Stimulated activated CD4-positive, alpha-beta T cell treated with anti-CD3 and anti-CD28 coated beads, TNF-alpha, amount 100 ng/mL, for 48 hours (primary cell): ENCODE measurements at regions not wholly inside any gene's neighbourhood (a gene's known extent, or its start where the extent isn't known, plus 50 kb on each side); places are given as distances from the start of the nearest gene placed in this dataset.

ENCODE experiments used
- DNase-seq, 3 donors: peaks; one replicate each; pipeline ENCODE4 v3.0.0-alpha.2; 2020; ENCODE audit warnings: low read depth in 3 of 3

DNA sequence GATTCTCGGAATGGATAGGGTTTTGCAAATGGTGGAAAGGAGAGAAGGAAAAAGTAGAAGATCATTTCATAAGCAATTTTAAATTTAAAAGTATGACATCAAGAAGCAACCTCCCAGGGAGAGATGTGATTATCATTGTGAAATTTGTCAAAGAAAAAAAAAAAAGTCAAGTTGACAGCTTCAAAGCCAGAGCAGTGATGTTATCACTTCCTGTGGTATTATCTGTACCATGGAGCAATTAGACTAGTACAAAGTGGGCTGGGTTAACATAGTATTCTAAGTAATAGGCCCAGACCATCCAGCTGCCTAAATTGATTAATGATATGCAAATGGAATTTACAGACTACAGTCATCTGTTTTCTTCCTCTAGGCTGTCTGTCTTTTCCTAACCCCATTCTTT, 84.0 kb upstream of the NPY start:
- DNase-seq, result no peak

DNA sequence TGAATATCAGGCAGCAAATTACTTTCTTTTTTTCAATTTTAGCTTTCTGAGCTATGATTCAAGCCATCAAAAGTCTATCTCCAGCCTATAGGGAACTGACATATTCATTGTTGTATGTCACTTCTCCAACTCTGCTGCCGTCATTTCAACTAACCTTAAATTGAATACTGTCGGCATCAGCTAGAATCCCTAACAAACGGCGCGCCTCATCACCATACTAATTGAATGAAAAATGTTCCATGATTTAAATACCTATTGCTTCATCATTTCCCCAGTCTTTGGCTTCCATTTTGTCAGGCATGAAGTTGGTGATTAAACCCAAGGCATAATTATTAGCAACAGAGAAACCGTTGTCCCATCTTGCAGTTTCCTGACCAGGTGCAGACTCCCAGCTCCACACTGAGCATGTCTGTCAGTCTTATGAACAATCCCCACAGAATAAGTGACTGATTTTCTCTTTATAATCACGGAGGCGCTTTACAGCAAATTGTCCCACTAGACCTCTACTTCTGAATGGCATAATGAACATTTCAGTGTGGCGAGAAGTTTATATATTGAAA, 83.5 kb upstream of the NPY start:
- DNase-seq, result no peak

DNA sequence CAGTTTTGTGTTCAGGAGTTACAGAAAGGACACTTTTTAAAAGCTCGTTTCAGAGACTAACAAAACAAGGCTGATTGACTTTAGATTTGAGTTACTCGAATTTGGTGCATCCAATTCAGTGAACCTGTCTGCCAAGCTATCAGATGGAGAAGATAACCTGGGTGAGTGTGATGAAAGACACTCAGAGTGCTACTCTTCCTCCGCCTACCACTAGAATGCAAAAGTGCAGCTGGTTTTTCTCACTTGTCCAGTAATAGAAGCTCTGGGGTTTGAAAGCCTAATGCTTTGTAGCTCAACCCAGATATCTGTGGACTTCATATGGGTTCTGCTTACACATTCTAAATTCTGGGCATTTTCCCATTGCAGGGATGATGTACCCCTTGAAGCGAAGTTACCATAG, 82.8 kb upstream of the NPY start:
- no peak for DNase-seq

DNA sequence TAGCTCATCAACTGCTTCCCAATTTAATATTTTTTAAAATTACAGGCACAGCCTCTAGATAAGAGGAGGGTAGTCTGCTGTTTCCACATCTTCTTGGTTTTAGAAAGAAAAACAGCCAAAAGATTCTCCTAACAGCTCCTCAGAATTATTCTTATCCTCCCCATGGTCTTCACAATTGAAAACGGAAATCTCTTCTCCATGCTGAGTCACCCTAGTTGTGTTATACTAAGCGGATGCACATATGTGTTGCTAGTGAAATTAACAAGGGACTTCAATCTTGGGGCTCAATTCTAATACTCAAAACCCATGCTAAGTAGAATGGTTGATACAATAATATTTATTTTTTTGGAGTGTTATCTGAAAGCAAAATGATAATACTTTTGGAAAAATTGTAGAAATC, 71.9 kb upstream of the NPY start:
- no peak for DNase-seq

DNA sequence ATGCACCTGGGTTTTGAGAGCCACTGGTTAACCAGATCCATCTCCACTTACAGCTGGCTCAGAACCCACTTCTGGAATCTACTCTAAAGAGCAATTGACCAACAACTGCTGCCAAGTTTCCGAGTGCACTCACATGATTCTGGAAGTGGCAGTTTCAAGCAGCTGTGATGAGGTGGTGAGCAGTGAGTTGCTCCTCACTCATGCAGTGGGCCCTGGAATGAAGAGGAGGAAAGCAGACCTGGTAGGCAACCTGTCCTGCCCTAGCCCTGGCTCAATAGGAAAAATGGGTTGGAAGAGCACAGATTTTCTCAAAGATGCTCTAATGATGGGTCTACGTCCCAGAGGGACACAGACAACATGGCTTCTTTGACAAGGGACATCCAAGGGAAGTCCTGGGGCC, 70.7 kb upstream of the NPY start:
- DNase-seq, result no peak

DNA sequence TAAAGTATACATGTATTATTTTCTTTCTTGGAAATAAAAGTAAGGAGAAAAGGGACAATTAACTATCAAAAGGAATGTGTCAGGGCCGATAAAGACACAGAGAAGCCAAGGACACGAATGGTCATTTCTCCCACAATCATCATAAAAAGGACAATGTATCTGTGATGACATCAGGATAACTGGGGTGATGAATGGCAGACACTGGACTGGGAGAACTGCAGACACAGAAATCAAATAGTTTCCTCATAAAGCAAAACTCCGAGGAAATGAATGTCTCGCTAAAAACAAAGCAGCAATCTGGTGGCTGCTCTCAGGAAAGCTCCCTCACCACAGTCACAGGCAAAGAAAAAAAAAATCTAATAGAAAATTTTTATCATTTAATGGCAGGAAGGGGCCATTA, 69.3 kb upstream of the NPY start:
- DNase-seq, result no peak

DNA sequence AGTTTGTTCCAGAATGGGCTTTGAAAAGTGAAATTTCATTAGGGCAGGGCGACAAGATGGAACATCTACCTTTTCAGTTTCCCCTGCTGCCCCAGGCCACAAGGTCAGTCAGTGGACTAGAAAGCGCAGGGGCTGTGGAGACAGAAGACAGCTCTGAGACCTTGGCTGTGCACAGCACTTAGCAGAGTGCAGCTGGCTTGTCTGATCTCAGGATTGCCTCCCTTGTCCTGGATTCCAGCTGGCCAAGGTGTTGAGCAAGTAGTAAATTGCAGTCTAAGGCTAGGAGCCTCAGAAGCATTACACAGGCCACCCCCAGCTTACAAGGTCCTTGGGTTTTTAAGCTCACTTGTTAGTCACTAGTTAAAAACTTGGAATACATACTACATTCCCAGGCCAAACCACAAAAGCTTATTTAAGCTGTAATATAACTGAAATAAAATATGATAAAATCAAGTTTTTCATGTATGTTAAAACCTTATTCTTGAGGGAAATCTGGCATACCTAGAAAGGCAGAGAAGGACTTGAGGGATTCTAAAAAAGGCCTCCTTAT, 67.3 kb upstream of the NPY start:
- DNase-seq, result no peak

DNA sequence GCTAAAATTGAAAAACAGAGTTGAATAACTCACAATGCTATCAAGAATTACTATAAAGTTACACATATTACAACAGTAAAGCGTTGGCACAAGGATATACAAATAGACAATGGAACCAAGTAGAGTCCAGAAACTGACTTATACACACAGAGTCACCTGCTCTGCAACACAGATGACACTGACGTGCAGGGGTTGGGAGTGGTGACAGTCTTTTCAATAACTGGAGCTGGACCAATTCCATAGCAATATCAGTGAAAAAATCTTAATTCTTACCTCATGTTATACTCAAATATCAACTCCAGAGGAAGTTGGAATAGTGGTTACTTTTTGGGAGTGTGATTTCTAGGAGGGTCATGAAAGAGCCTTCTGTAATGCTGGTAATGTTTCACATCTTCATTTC, 62.5 kb upstream of the NPY start:
- DNase-seq, result no peak

DNA sequence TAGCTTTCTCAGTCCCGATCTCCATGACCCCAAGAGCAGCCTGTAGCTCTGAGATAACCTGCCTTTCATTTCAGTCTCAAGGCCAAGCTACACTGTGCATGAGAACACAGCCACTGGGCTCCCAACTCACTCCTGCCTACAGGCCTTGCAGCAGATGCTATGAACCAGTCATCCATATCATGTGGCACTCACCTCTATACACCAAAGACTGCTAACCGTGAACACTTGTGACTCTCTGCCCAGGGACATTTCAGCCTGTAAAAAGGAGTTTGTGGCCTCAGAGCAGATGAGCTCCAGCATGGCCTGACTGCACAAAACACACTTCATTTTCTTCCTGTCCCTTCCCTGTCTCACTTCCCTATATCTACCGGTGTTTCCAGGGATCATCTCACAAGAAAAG, 56.9 kb upstream of the NPY start:
- DNase-seq, result no peak

DNA sequence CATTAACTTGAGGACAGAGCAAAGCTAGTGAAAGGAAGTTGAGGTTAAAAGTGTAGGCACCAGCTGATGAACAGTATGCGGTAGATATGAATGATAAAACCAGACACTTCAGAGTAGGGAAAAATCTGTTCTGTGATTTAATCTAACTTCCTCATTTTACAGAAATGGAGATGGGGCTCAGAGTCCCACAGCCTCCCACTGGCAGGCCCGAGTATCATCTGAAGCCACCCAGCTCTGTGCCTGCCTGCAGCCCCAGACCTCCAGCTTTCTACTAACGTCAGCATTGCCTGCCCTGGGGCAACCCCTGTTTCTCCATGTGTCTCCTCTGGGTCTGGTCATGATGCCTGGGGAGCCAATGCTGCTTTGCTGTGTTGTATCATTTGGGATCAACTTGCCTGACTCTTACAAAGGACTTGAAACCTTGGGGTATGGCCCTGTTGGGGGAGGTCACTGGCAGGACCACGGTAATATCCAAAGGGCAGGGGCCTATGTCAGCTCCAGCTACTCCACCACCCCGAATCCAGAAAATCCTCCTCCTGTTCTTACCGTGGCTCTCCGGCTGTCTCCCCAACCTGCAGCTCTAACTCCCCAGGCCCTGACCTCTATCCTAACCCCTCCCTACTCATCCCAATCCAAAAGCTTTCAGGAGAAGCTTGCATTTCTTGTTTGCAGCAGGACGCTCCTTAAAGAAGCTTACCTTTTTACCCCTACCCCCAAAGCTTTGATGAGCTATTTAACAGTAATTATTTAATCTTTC, 56.2 kb upstream of the NPY start:
- DNase-seq, result peak in 1 of 3 donors; percentile 5

DNA sequence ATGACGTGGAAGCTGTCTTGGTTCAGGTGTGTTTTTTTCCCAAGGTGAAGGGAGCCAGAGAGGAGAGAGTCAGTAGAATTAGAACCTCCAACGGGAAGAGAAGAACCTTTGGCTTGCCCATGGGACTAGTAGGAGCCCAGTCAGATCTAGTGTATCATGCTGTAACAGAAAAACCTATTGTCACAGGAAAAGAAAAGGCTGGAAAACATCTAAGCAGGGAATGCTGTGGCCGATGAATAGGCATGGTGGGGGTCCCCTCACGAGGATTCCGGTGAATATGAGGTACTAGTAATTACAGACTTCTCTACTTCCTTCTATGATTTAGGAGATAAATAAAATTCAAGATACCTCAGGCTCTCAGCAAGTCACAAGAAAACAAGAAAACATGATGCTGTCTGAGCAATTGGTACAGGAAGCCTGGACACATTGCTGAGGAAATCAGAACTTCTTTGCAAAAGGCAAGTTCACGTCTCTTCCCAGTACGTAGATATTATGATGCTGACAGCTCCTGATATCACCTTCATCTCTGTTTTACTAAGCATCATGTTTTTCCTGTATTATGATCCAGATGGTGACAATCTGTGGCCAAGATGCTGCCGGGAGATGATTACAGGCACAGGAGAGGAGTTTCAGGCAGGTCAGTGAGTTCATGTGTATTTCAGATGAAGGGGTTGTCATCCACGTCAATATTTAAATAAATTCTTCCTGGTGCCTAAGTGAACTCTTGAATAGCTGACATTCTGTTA, 54.3 kb upstream of the NPY start:
- DNase-seq, result no peak

DNA sequence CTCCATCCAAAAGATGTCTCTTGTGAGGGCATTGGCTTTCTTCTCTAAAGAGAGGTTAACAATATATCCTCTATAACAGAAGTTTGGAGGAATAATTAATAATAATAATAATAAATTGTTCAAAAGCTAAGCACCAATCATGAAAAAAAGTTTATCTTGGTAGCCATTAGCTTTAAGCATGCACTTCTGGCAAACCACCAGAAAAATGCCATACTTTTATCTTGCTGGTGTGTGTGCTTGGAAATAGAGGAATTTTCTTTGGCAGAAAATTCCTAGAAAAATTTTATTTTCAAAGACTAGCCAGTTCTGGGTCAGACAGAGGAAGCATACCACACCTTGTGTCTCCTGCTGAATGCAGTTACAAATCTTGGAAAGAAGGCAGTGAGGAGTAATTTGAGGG, 52.5 kb upstream of the NPY start:
- DNase-seq, result no peak

DNA sequence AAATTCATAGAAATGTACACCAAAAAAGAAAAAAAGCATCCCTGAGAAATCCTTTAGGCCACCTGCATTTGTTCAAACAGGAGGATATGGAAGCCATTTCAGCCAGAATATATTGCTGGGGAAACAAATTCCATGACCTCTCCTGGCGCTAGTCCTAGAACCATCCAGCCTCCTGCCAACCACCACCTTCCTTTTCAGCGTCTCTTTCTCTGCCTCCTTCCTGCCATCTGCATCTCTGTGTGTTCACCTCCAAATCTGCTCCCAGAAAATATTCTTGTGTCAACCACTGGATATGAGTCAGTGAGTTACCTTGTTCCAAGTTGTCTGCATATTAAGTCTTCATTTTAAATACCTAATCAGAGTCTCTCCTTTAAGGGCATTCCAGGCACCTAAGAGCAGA, 50.6 kb upstream of the NPY start:
- no peak for DNase-seq
